Activated effector memory CD4-positive, alpha-beta T cell treated with anti-CD3 and anti-CD28 coated beads, Interleukin-2, amount 50 U/mL, for 16 hours (primary cell): ENCODE measurements at regions not wholly inside any gene's neighbourhood (a gene's known extent, or its start where the extent isn't known, plus 50 kb on each side); places are given as distances from the start of the nearest gene placed in this dataset.

ENCODE experiments used
- DNase-seq: peaks from one replicate; pipeline ENCODE4 v3.0.0-alpha.2; 2020

- peak; percentile 65 for DNase-seq
These were observed 372.1 kb upstream of the B3GALT2 start for GRCh38 chr1:193558491-193559028.

- no peak for DNase-seq
These were observed 369.4 kb upstream of the B3GALT2 start for GRCh38 chr1:193555662-193556441.

GRCh38 chr1:193553564-193553963, 367.2 kb upstream of the B3GALT2 start:
- no peak for DNase-seq

- DNase-seq = no peak
These were observed 365.9 kb upstream of the B3GALT2 start for GRCh38 chr1:193552274-193552673.

- no peak for DNase-seq
These were observed 362.7 kb upstream of the B3GALT2 start for GRCh38 chr1:193549081-193549480.

- DNase-seq = no peak
These were observed 358.8 kb upstream of the B3GALT2 start for GRCh38 chr1:193545171-193545570.

- DNase-seq = no peak
These were observed 356.8 kb upstream of the B3GALT2 start for GRCh38 chr1:193543259-193543658.

GRCh38 chr1:193542690-193543089, 356.3 kb upstream of the B3GALT2 start:
- no peak for DNase-seq

- DNase-seq = no peak
These were observed 354.1 kb upstream of the B3GALT2 start for GRCh38 chr1:193540511-193540910.

- DNase-seq = peak; percentile 71
These were observed 353.5 kb upstream of the B3GALT2 start for GRCh38 chr1:193539731-193540459.

GRCh38 chr1:193538680-193539079, 352.3 kb upstream of the B3GALT2 start:
- peak; percentile 81 for DNase-seq

GRCh38 chr1:193538003-193538354, 351.6 kb upstream of the B3GALT2 start:
- DNase-seq = no peak

GRCh38 chr1:193537266-193538002, 351.0 kb upstream of the B3GALT2 start:
- DNase-seq = peak; percentile 81

GRCh38 chr1:193533853-193534252, 347.4 kb upstream of the B3GALT2 start:
- DNase-seq = no peak

GRCh38 chr1:193525917-193526710, 339.7 kb upstream of the B3GALT2 start:
- no peak for DNase-seq

- no peak for DNase-seq
These were observed 339.0 kb upstream of the B3GALT2 start for GRCh38 chr1:193525411-193525810.

GRCh38 chr1:193524616-193525015, 338.2 kb upstream of the B3GALT2 start:
- no peak for DNase-seq

- no peak for DNase-seq
These were observed 337.6 kb upstream of the B3GALT2 start for GRCh38 chr1:193524021-193524420.

- no peak for DNase-seq
These were observed 334.1 kb upstream of the B3GALT2 start for GRCh38 chr1:193520472-193520871.

GRCh38 chr1:193519922-193520321, 333.5 kb upstream of the B3GALT2 start:
- DNase-seq = no peak

GRCh38 chr1:193516755-193517388, 330.5 kb upstream of the B3GALT2 start:
- no peak for DNase-seq

GRCh38 chr1:193514397-193514796, 328.0 kb upstream of the B3GALT2 start:
- no peak for DNase-seq
